ENCODE measurements at regions not wholly inside any gene's neighbourhood (a gene's known extent, or its start where the extent isn't known, plus 50 kb on each side); places are given as distances from the start of the nearest gene placed in this dataset.
"Not testable (repeated sequence)": the region's sequence is repeated elsewhere in the genome, so short reads cannot be mapped to it uniquely, and the experiment has no call there.

GRCh38 chr2:196284144-196284844 is 112.9 kb upstream of the STK17B start:
- DNase-seq = no peak

- DNase-seq = no peak
Observed at GRCh38 chr2:196284866-196285557, 113.6 kb upstream of the STK17B start.

- DNase-seq = no peak
Observed at GRCh38 chr2:196286821-196287220, 115.4 kb upstream of the STK17B start.

- no peak for DNase-seq
Observed at GRCh38 chr2:196287523-196287922, 116.1 kb upstream of the STK17B start.

GRCh38 chr2:196288006-196288538 is 116.7 kb upstream of the STK17B start:
- DNase-seq = no peak

- DNase-seq = no peak
Observed at GRCh38 chr2:196289000-196289399, 117.6 kb upstream of the STK17B start.

- no peak for DNase-seq
Observed at GRCh38 chr2:196290136-196290535, 118.8 kb upstream of the STK17B start.

- no peak for DNase-seq
Observed at GRCh38 chr2:196290569-196290968, 119.2 kb upstream of the STK17B start.

GRCh38 chr2:196291426-196291825 is 120.0 kb upstream of the STK17B start:
- DNase-seq = no peak

- peak; percentile 90 for DNase-seq
Observed at GRCh38 chr2:196291873-196292800, 120.8 kb upstream of the STK17B start.

- no peak for DNase-seq
Observed at GRCh38 chr2:196293751-196294515, 122.6 kb upstream of the STK17B start.

- no peak for DNase-seq
Observed at GRCh38 chr2:196294516-196294909, 123.1 kb upstream of the STK17B start.

GRCh38 chr2:196295005-196295404 is 123.6 kb upstream of the STK17B start:
- no peak for DNase-seq

GRCh38 chr2:196298106-196298723 is 126.8 kb upstream of the STK17B start:
- DNase-seq = not testable (repeated sequence)

GRCh38 chr2:196307775-196308305 is 136.5 kb upstream of the STK17B start:
- no peak for DNase-seq

- no peak for DNase-seq
Observed at GRCh38 chr2:196309691-196310090, 138.3 kb upstream of the STK17B start.

GRCh38 chr2:196314157-196314556 is 142.8 kb upstream of the STK17B start:
- no peak for DNase-seq

GRCh38 chr2:196314780-196315179 is 143.4 kb upstream of the STK17B start:
- DNase-seq = no peak

- DNase-seq = no peak
Observed at GRCh38 chr2:196315388-196316049, 144.1 kb upstream of the STK17B start.

GRCh38 chr2:196316050-196316430 is 144.7 kb upstream of the STK17B start:
- DNase-seq = no peak
